ENCODE measurements at regions not wholly inside any gene's neighbourhood (a gene's known extent, or its start where the extent isn't known, plus 50 kb on each side); places are given as distances from the start of the nearest gene placed in this dataset.

DNA sequence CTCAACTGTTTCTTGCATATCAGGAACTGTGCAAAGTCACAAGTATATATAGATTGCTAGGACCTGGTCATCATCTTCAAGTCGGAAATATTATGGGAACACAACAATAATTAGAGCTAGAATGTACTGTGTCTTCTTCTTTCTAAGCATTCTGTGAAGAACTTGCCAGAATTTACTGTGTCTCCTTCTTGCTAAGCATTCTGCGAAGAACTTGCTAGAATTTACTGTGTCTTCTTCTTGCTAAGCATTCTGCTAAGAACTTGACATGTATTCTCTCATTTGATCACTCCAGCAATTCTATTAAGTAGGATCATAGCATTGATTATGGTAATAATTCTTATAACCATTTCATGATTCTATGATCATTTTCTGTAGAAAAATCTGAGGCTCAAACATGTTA, 231.7 kb downstream of the FOXL1 start:
- no peak for DNase-seq

DNA sequence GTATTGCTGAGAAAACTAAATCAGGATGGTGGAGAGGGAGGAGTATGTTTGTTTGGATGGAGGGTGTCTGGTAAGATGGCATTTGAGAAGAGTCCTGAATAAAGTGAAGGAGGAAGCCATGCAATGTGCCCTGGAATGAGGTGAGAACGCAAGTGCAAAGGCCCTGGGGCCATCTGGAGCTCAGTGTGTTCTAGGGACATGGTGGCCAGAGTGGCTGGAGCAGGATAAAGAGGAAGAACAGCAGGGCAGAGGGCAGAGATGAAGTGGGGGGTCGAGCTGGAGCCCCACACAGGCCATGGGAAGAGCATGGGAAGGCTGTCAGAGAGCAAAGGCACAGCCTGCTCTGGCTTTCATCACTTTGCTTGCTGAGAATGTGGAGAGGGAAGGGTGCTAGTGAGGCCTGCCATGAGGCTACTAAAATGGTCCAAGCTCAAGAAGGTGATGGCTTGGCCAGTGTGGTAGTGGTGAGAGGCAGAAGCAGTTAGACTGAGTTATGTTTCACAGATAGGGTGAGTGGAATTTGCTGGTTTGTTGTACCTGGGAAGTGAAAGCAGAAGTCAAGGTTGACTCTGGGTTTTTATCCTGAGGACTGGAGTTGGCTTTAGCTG, 234.1 kb downstream of the FOXL1 start:
- no peak for DNase-seq

DNA sequence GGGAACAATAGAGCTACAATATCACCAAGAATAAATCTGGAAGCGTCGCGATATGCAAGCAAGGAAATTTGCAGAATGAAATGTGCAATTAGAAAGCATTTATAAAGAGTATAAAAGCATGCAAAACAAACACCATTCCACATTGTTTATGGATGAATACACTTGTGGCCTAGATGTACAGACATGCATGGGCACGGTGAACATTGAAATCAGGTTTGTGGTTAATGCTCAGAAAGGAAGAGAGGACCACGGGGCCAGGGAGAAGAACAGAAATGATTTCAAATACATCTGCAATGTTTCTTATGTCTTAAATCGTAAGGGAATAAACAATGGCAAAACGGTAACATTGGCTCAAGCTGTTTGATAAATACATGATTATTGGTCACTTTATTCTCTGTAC, 235.9 kb downstream of the FOXL1 start:
- DNase-seq, result no peak

DNA sequence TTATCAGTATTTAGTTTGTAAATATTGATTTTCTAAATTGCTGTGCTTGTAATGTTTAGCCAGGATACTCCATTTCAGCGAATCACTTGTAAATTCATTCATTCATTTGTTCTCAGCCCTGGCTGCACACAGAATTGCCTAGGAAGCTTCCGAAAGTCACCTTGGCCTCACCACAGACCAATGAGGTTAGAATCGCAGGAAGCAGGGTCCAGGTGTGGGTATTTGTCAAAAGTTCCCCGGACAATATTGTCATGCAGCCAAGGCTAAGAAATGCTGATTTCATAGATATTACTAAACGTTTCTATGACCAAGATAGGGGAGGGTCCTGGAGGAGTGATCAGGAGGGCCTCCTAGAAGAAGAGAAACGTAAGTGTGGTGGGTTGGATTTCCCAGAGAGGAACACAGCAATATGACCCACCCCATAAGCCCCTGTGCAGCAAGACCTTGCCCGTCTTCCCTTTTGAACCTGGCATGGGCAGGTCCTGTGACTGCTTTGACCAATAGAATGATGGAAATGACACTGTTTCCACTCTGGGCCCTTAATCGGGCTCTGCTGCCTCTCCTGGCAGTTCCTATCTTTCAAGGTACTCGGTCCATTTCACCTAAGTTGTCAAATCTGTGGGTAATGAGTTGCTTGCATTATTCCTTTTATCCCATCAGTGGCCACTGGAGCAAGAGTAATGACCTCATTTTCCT, 238.7 kb downstream of the FOXL1 start:
- DNase-seq, result no peak

DNA sequence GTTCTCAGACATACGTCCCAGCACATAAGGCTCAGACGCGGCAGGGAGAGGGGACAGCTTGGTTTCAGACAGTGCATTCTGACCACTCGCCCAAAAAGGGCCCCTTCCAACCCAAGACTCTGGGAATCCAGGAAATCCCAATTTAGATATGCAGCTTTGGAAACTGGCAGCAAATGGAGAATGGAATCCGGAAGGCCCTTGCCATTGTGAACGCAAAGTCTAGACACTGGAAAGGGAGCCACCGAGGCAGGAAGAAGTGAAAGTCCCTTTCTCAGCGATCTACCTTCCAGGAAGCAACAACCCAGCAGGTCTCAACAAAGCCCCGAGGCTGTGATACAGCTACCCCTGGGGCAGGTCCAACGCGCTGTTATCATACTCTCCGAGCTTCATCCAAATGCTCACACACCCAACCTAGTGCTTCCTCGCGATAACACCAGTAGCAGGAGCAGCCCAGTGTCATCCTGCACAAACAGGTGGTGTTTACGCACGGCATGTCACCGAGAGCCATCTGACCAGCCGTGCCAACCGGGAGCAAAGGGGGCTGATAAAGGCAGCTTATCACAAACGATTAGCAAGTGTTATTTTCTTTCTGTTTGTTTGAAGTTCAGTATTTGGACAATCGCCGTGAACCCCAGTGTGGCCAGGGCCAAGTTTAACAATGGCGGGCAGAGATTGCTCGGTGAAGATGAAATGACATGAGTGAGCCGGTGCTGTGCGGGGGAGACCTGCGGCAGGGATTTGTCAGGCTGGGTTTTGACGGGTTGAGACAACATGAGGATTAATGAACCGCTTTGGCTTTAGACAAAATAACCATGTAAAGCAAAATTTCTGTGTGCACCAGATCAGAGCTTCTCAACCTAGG, 240.6 kb downstream of the FOXL1 start:
- no peak for DNase-seq

DNA sequence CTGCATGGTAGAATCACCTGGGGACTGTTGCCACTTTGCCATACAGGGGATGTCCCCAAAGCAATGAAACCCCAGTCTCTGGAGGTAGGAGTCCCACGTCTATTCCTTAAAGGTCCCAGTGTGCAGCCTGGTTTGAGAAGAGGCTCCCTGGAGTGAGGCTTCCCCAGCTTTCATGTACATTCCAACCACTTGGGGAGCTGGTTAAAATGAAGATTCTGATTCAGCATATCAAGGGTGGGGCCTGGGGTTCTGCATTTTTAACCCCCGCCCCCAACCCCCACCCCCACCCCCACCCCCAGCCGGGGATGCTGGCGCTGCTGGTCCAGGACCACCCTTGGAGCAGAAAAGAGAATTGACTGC, 241.2 kb downstream of the FOXL1 start:
- no peak for DNase-seq

DNA sequence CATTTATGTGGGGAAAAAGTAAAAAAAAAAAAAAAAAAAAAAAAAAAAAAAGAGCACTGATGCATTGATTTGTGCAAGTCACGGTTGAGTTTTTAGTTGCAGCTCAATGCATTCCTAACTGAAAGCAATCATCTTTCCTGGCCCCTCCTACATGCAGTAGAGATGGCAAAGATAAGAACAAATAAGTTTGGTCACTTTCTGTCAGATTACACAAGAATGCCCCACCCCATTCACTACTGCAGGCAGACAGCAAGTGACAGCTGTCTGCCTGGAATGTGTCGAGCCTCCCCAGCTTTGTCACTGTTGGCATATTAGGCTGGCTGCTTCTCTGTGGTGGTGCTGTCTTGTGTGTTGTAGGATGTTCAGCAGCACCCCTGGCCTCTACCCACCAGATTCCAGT, 243.5 kb downstream of the FOXL1 start:
- no peak for DNase-seq

DNA sequence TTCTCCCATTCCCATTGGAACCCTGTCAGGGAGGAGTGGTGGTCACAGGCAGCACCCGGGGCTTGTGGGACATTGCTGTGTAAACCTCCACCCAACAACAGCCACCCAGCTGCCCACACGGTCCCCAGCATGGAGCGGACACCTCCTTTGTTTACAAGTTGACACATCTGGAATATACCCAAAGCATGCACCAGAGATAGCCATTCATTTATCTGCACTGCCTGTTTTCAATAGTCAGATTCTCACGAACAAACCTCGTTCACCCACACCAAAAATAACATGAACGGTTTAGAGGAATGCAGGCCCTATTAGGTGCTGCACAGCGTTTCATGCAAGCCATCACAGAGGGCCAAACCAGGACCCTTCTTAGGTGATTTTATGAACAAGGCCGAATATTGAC, 244.8 kb downstream of the FOXL1 start:
- no peak for DNase-seq

DNA sequence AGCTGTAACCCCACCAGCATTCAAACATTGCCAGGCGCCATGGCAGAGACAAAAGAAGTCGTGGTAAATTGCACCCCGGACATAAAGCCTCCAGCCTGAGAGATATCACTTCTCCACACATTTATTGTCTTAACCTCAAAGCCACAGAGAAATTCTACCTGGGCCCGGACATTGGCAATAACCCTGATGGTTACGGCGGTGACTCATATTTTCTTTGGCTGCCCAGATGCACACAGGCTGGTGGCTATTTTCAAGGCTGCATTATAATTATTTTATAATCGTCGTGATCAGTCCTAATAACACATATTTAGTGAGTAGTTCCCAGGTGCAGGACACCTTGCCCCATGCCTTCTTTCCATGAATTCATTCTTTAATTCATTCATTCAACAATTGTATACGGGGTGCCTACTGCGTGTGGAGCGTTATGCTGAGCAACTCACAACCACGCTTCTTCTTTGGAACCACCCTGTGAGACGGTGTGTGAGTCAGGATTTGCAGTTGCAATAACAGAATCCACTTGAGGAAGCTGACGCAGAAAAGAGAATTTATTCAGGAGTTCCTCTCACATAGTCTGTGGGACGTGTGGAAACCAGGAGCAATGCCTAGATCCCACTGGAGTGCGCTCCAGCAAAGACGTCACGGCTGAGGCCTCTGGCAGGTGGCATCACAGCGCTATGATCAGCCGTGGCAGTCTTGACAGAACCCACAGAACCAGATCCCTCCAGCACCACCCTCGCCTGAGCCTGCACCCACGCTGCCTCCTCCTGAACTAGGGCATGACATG, 245.7 kb downstream of the FOXL1 start:
- no peak for DNase-seq

DNA sequence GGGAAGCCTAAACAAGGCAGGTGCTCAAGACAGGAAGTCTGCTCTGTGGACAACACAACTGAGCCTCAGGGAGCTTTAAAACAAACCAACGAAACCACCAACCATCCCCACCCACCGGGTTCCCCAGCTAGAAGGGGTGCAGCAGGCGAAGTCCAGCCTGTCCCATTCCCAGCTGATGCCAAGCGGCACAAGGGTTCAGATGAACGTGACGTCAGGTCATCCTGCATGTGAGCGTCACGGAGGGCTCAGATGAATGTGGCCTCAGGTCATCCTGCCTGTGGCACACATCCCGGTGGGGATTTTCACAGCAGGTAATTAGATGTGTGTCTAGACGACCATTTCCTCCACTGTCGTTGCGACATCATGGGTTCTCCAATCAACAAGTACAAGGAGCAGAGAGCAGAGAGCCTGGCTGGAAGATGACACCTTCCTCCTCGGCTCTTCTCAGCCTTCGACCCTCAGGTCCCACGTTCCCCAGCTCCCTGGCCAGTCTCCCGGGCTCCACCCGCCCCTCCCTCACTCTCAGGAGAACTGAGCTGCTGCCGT, 246.5 kb downstream of the FOXL1 start:
- DNase-seq, result no peak

DNA sequence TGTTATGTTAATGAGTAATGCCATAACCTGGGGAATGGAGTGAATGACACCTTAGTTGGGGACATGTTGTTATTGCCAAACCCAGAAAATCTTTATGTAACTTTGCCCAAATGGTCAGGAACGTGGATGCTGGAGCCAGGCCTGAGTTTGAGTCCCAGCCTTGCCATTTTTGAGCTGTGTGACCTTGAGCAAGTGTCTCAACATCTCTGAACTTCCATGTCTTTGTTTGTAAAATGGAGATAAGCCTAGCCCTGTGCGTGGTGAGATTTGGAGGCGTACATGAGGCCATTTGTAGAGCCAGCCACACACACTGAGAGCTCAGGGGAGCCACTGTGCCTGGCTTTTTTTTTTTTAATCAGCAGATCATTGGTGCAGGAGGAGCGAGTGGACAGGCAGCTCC, 247.3 kb downstream of the FOXL1 start:
- DNase-seq, result no peak

DNA sequence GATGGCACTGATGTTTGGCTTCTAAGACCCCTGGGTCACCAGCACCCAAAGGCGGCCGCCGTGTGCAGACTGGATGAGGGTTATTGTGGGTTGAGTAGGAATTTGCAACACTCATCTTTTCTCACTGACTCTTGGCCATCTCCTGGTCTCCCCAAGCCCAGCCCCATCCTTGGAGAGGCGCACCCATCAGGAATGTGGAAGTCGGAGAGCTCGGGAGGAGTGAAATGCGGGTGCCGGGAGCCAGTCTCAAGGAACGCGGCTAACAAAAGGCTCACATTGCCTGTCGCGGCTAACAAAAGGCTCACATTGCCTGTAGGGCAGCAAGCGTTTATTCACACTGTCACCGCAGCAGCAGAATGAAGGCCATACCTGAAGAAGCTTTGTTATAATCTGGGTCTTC, 248.6 kb downstream of the FOXL1 start:
- no peak for DNase-seq

DNA sequence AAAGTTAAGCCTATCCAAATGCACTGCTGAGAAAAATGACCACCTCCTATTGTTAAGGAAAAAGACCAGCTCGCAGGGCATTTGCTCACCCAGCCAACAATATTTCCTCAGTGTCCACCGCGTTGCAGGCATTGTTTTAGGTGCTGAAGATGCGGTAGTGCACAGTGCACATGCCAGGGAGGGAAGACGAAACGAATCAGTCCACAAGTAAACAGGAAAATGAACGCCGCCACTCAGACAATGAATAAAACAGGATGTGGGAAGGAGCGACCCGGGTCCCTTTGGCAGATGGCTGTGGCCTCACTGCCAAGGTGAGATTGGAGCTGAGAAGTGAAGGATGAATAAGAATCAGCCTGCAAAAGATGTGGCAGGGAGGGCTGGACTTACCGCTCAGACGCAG, 249.2 kb downstream of the FOXL1 start:
- no peak for DNase-seq

DNA sequence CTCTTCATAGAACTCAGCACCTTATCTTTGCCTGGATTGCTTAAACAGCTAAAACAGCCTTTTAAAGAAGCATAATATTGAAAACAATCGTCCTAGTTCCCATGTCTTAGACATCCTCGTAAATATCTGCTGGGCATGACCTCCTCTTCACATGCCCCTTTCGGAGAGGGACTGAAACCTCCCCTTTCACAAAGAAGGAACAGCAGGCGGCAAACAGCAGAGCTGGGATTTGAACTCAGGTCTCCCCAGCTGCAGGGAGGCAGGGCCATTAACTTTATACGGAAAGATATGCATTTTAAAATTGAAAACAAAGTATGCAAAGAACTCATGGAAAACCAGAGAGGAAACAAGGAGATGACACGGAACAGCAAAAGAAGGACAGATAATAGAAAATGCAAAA, 249.9 kb downstream of the FOXL1 start:
- DNase-seq, result no peak

DNA sequence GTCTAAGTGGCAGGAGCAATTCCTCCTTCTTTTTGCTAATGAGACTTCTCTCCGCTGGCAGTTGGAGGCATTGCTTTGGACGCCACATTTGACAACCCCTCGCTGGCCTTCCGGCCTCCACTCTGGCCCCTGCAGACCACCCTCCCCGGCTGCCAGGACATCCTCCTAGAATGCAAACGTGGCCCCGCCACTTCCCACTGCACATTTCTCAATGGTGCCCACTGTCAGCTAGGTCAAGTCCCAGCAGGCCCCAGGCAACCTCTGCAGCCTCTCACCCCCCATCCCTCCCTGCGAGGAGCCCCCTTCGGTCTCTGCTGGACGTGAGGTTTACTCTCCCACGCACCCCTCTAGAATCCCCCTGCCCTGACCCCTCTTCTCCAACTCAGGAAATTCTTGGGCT, 250.3 kb downstream of the FOXL1 start:
- no peak for DNase-seq

DNA sequence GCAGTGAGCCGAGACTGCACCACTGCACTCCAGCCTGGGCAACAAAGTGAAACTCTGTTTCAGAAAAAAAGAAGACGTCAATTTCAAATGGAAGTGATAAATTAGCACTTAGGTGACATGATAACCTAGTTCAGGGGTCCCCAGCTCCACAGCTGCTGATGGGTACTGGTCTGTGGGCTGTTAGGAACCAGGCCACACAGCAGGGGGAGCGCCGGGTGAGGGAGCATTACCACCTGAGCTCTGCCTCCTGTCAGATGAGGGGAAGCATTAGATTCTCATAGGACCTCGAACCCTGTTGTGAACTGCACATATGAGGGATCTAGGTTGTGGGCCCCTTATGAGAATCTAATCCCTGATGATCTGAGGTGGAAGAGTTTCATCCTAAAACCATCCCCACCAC, 253.0 kb downstream of the FOXL1 start:
- no peak for DNase-seq

DNA sequence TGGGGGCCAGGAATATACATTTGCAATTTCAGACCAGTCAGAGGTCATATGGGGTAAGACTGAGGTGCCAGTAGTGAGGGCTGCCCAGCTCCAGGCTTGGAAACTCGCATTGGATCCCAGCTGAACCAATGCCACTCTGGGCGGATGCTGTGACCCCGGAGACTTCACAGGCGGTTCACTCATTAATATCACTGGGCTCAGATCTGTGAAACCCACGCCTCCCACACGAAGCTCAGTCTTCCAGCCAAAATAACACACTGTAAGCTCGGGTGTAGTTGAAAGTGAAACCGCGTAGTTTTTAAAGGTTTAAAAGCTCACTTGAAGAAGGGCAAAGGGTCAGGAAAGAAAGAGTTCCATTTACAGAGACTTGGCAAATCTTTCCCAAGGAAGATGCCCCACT, 254.8 kb downstream of the FOXL1 start:
- DNase-seq, result no peak

DNA sequence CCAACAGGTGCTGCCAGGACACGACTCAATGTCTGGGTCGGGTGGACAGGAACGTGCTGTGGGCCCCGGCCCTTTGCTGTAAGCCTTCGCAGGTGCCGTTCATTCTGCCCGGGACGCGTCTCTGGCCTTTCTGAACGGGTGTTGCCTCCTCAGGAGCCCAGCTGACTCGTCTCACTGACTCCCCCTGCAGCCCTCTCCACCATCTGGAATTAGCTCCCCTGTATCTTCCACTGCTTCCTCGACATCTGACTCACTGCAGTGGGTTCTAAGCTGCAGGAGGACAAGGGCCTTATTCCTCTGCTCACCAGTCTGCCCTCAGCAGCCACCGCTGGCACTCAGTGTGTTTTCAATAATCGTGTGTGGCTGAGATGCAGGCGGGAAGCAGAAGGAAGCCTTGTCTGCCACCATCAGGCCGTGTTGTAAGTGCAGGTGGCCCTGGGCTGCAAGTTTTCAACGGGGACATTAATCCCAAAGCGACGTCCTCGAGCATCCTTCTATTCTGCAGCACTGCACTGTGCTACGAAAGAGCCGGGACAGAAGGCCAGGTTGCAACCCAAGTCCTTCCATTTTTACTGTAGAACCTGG, 256.2 kb downstream of the FOXL1 start:
- no peak for DNase-seq

DNA sequence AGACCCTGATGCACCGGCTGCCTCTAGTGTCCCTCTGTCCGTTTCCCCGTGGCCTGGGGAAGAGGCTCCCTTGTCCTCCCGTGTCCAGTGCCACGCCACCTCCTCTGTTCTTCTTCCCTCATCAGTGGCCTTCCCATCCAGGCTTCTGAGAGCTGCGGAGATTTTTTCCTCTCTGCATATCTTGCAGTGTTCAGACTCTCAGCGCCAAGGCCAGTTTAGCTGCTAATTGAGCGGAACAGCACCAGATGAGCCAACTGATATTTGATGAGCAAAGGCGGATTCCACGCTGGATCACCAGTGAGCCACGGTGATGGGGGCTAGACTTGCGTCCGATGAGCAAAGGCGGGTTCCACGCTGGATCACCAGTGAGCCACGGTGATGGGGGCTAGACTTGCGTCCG, 257.6 kb downstream of the FOXL1 start:
- no peak for DNase-seq

DNA sequence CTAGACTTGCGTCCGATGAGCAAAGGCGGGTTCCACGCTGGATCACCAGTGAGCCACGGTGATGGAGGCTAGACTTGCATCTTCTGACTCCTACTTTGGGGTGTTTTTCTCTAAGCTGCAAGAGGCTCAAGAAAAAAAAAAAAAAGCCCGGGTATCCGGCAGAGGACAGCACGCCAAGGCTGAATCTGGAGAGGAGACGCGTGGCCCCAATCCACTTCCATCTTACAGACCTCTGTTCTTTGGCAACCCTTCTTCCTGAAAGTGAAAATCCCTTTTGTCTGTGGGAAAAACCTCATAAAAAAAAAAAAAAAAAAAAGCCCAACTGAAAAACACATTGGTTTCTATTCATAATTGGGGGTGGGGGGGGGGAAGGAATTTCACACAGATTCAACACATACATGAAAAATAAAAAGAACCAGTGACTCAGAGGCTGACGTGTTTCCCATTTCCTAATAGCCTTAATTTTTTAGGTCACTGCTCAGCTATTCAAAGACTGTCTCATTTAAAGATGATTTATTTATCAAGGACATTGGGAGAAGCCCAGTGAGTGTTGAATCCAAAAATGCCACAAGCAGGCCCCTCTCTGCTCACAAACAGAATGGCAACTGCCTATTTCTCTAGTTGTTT, 258.3 kb downstream of the FOXL1 start:
- DNase-seq, result no peak

DNA sequence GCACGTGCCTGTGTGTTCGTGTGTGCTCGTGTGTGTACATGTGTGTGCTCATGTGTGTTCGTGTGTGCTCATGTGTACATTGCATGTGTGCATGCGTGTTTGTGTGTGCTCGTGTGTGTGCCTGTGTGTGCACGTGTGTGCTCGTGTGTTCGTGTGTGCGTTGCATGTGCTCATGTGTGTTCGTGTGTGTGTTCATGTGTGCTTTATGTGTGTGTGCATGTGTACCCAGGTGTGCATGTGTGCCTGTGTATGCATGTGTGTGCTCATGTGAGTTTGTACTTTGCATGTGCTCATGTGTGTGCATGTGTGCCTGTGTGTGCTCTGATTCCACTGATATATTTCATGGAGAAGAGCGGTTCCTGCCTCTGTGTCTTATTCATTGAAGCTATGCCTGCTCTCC, 265.5 kb downstream of the FOXL1 start:
- no peak for DNase-seq

DNA sequence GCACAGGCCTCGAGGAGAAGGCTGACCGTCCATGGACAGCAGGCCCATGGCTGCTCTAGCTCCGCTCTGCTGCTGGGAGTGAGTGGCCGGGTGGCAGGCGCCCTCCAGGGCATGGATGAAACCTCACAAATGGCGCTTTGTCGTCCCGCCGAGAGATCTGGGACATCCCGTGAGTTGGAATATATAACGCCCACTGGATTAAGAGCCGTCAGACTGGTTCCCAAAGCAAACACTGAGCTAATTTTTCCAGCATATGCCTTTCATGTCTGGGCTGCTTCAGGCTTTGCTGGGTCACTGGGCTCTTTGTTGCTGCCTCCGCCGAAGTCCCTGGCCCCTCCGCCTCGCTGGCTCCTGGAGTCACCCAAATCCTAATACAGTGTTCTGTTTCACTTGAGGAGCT, 266.3 kb downstream of the FOXL1 start:
- DNase-seq, result no peak
